GM12878 (cell line): ENCODE measurements at regions not wholly inside any gene's neighbourhood (a gene's known extent, or its start where the extent isn't known, plus 50 kb on each side); places are given as distances from the start of the nearest gene placed in this dataset.
A peak's percentile ranks its signal among the peaks of the same experiment; 100 is the strongest.

Experiments used
- ATAC-seq: fragments of 200-7000 bp; cut with Tn5 transposase; 3 replicates; pipeline ENCODE4 v1.9.1; 2020; ENCODE audit warnings: mild to moderate bottlenecking, moderate library complexity
- BruUV-seq: library from RNA; stranded (reverse); fragments of 400-500 nt; replicated peaks from 2 replicates; lab custom pipeline; 2021; lab: Mats Ljungman, UMichigan
- CTCF ChIA-PET: fragments of 300-600 bp; sonication (Branson Sonifier 250); formaldehyde crosslinking; extraction: SDS; loops from one replicate; lab custom pipeline; 2021; ENCODE audit warnings: inconsistent platforms; lab: Yijun Ruan, JAX
- POLR2A ChIA-PET: fragments of 350-600 bp; formaldehyde crosslinking; extraction: SDS; loops from one replicate; lab custom pipeline; 2021; ENCODE audit warnings: inconsistent platforms; lab: Charles Lee
- RAD21 ChIA-PET: fragments of 300-600 bp; sonication (Branson Sonifier 250); formaldehyde crosslinking; loops from one replicate; lab custom pipeline; 2023; ENCODE audit warnings: antibody characterized with exemption; ENCODE audit not compliant: unreplicated experiment; lab: Charles Lee
- SMC1A ChIA-PET: fragments of 300-600 bp; sonication (Branson Sonifier 250); formaldehyde crosslinking; loops from one replicate; lab custom pipeline; 2023; ENCODE audit not compliant: unreplicated experiment, uncharacterized antibody; lab: Charles Lee
- DNase-seq: peaks from one replicate; pipeline ENCODE4 v3.0.0-alpha.2; 2011; ENCODE audit warnings: low read depth, low spot score
- FAIRE-seq: peaks from 3 replicates; lab custom pipeline; 2011; peaks lifted over from hg19 to GRCh38; lab: Jason Lieb, UNC
- H2AFZ ChIP-seq: 2 replicates; pipeline ENCODE4 v1.6.0; 2011; ENCODE audit warnings: low read depth, low read length, control low read depth; ENCODE audit not compliant: control insufficient read depth
- H3K27ac ChIP-seq: 2 replicates; pipeline ENCODE4 v1.5.1; 2011; ENCODE audit warnings: control low read depth; ENCODE audit not compliant: control insufficient read depth, insufficient read depth
- H3K27me3 ChIP-seq, 2 experiments: replicated peaks in 1 of 2; 2 replicates each; pipeline versions ENCODE4 v1.6.0 to v1.6.1; 2011; ENCODE audit warnings: low read length in 1 of 2; ENCODE audit not compliant: control insufficient read depth in 2 of 2, insufficient read depth in 2 of 2
- H3K36me3 ChIP-seq, 2 experiments: 2 replicates each; pipeline ENCODE4 v1.5.1; 2011; ENCODE audit warnings: low read length in 1 of 2; ENCODE audit not compliant: control insufficient read depth in 2 of 2, insufficient read depth in 2 of 2
- H3K4me1 ChIP-seq: 2 replicates; pipeline ENCODE4 v1.6.1; 2011; ENCODE audit warnings: mild to moderate bottlenecking, low read length, moderate library complexity, mixed read lengths; ENCODE audit not compliant: control insufficient read depth, insufficient read depth
- H3K4me2 ChIP-seq: 2 replicates; pipeline ENCODE4 v1.6.0; 2011; ENCODE audit warnings: control low read depth; ENCODE audit not compliant: control insufficient read depth, insufficient read depth
- H3K4me3 ChIP-seq: fragments of 200-600 bp; sonication (generic); 2 replicates; pipeline ENCODE4 v1.5.1; 2016
- H3K79me2 ChIP-seq: 2 replicates; pipeline ENCODE4 v1.6.0; 2011; ENCODE audit warnings: low read length; ENCODE audit not compliant: control insufficient read depth, insufficient read depth
- H3K9ac ChIP-seq: 2 replicates; pipeline ENCODE4 v1.8.0; 2011; ENCODE audit warnings: low read length, control low read depth, mixed read lengths; ENCODE audit not compliant: control insufficient read depth, insufficient read depth
- H3K9me3 ChIP-seq: replicated peaks from 3 replicates; pipeline ENCODE4 v1.5.1; 2011; ENCODE audit warnings: mild to moderate bottlenecking, low read length; ENCODE audit not compliant: control insufficient read depth, insufficient read depth
- H4K20me1 ChIP-seq: 2 replicates; pipeline ENCODE4 v1.6.0; 2011; ENCODE audit not compliant: control insufficient read depth, insufficient read depth
- EZH2 ChIP-seq: IDR thresholded peaks from 2 replicates; pipeline ENCODE4 v1.6.1; 2012; ENCODE audit warnings: low read depth, mild to moderate bottlenecking, control low read depth, inconsistent platforms, low read length, borderline replicate concordance; ENCODE audit not compliant: control insufficient read depth
- NFYA ChIP-seq: IDR thresholded peaks from 2 replicates; pipeline ENCODE4 v1.6.1; 2011; ENCODE audit warnings: low read depth, mild to moderate bottlenecking, low read length, improper control_type of control experiment, borderline replicate concordance
- PAX8 ChIP-seq: fragments of 450-650 bp; IDR thresholded peaks from 2 replicates; pipeline ENCODE4 v1.6.1; 2017; ENCODE audit warnings: mild to moderate bottlenecking, moderate library complexity
- POU2F2 ChIP-seq: IDR thresholded peaks from 3 replicates; pipeline ENCODE4 v1.6.1; 2011; ENCODE audit warnings: low read depth, mild to moderate bottlenecking, low read length, borderline replicate concordance
- RUNX3 ChIP-seq: IDR thresholded peaks from 2 replicates; pipeline ENCODE4 v1.6.1; 2012; ENCODE audit warnings: low read length, inconsistent platforms
- TARDBP ChIP-seq: IDR thresholded peaks from 2 replicates; pipeline ENCODE4 v1.6.1; 2016; ENCODE audit warnings: borderline replicate concordance
- ZNF384 ChIP-seq: IDR thresholded peaks from 2 replicates; pipeline ENCODE4 v1.6.1; 2012; ENCODE audit warnings: low read depth, mild to moderate bottlenecking, low read length, improper control_type of control experiment, borderline replicate concordance
- WGBS: methylation state at CpG from one replicate; pipeline ENCODE4 v1.1.6; 2016; ENCODE audit warnings: low lambda C conversion rate; ENCODE audit not compliant: insufficient replicate concordance, insufficient coverage; ENCODE audit errors: missing lambda C conversion rate; 5-methylcytosine and 5-hydroxymethylcytosine counted together
- in situ Hi-C: fragments of 300-500 bp; cut with MboI; formaldehyde crosslinking; loops from 9 replicates; pipeline ENCODE4 v1.14.3; 2018; ENCODE audit warnings: mixed read lengths
- intact Hi-C: fragments of 100-400 bp; cut with micrococcal nuclease; formaldehyde crosslinking; loops from one replicate; pipeline ENCODE4 v1.14.2; 2022; ENCODE audit not compliant: unreplicated experiment
- TF ChIP-seq, protein P1 (sequence below): fragments of 150-350 bp; IDR thresholded peaks from 2 replicates; pipeline ENCODE4 v1.6.1; 2014; ENCODE audit warnings: mild to moderate bottlenecking, low read depth, low read length

DNA sequence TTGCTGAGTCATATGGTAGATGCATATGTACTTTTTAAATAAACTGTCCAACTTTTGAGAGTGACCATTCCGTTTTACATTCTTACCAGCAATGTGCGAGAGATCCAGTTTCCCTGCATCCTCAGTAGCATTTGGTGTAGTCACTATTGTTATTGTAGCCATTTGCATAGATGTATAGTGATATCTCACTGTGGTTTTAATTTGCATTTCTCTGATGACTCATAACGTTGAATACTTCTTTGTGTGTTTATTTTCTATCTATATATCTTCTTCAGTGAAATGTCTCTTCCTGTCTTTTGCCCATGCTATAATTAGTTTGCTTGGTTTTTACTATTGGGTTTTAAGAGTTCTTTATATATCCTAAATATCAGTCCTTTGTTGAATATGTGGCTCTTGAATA, 255.7 kb upstream of the GRM7 start:
- Histone ChIP-seq H3K4me3 (no peak overlapping the region), H3K36me3 (no peaks in the 10 kb centered on the region), H3K27me3 (no peaks in the 10 kb centered on the region), H3K4me2 (no peak overlapping the region), H3K9ac (no peak overlapping the region), H3K27ac (no peak overlapping the region), H3K9me3 (no peaks in the 10 kb centered on the region), H2AFZ (no peak overlapping the region), H3K4me1 (no peaks in the 10 kb centered on the region), H3K79me2 (no peaks in the 10 kb centered on the region), H4K20me1 (no peaks in the 10 kb centered on the region)
- ATAC-seq (peak; percentile 66), DNase-seq (no peak), FAIRE-seq (no peak)
- intact Hi-C loops = no loop called here
- ChIA-PET RAD21 (no interaction called here), CTCF (no interaction called here), SMC1A (interaction anchor here (1.1 kb wide), 1 partner anchor 28 kb away, joined by 3 read pairs; no protein-coding TSS in a partner anchor), POLR2A (no interaction called here)
- in situ Hi-C loops = no loop called here
- 24% methylated on average over 3 of the region's 3 CpGs for whole genome bisulfite sequencing
- no TSS peak for BruUV-seq
- TF ChIP-seq TARDBP (no peak), POU2F2 (peak; percentile 54; the same call in 1 of the 3 replicates), RUNX3 (peak; percentile 24; the same call in 1 of the 2 replicates), ZNF384 (no peak)

DNA sequence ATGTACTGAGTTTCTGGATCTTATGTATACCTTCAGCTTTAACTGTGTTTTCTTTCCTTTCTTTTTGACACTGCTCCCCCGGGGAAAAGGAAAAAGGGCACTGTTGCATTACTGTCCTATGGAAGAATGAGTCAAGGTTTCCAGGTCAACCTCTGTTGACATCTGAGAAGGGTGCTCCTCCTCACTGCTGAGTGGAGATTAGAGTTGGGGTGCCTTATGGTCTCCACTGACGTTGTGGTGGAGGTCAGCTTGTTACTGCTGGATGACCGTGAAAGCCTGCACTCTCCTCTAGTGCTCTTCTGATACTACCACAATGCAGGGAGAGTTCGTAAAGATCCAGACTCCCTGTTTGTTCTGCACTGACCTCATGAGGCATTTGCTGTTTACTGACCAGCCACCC, 252.1 kb upstream of the GRM7 start:
- ChIA-PET CTCF (no interaction called here), SMC1A (interaction anchor here (1.0 kb wide), 1 partner anchor 28 kb away, joined by 3 read pairs; no protein-coding TSS in a partner anchor), POLR2A (no interaction called here), RAD21 (no interaction called here)
- Histone ChIP-seq H3K36me3 (no peaks in the 10 kb centered on the region), H3K27me3 (no peaks in the 10 kb centered on the region), H3K4me1 (no peaks in the 10 kb centered on the region), H3K9me3 (no peaks in the 10 kb centered on the region), H4K20me1 (no peaks in the 10 kb centered on the region), H3K4me2 (no peak overlapping the region), H3K9ac (no peak overlapping the region), H3K79me2 (no peaks in the 10 kb centered on the region), H3K27ac (no peak overlapping the region), H2AFZ (no peak overlapping the region), H3K4me3 (no peak overlapping the region)
- no TSS peak for BruUV-seq
- no peak for ATAC-seq
- 0% methylated on average over 3 of the region's 4 CpGs for WGBS
- no peak for TF ChIP-seq NFYA
- TF ChIP-seq EZH2 = no peak
- TF ChIP-seq, protein P1, sequence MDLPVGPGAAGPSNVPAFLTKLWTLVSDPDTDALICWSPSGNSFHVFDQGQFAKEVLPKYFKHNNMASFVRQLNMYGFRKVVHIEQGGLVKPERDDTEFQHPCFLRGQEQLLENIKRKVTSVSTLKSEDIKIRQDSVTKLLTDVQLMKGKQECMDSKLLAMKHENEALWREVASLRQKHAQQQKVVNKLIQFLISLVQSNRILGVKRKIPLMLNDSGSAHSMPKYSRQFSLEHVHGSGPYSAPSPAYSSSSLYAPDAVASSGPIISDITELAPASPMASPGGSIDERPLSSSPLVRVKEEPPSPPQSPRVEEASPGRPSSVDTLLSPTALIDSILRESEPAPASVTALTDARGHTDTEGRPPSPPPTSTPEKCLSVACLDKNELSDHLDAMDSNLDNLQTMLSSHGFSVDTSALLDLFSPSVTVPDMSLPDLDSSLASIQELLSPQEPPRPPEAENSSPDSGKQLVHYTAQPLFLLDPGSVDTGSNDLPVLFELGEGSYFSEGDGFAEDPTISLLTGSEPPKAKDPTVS = no peak
- TF ChIP-seq PAX8 = no peak
- in situ Hi-C loops (no loop called here), intact Hi-C loops (no loop called here)
- no peak for FAIRE-seq
- DNase-seq = no peak
